Inflammatory macrophage treated with lipopolysaccharide for 1 hour (primary cell): ENCODE measurements at regions not wholly inside any gene's neighbourhood (a gene's known extent, or its start where the extent isn't known, plus 50 kb on each side); places are given as distances from the start of the nearest gene placed in this dataset.
"Not testable (repeated sequence)": the region's sequence is repeated elsewhere in the genome, so short reads cannot be mapped to it uniquely, and the experiment has no call there.

Experiments used
- DNase-seq, 2 donors: peaks; one replicate each; pipeline ENCODE4 v3.0.0-alpha.2; 2020 to 2022

- DNase-seq: no peak
Observed at GRCh38 chr10:44168478-44168877, 216.4 kb downstream of the CXCL12 start.

- DNase-seq: no peak
Observed at GRCh38 chr10:44167752-44168151, 217.1 kb downstream of the CXCL12 start.

- DNase-seq: no peak
Observed at GRCh38 chr10:44166441-44166840, 218.5 kb downstream of the CXCL12 start.

- no peak for DNase-seq
Observed at GRCh38 chr10:44164251-44164956, 220.5 kb downstream of the CXCL12 start.

GRCh38 chr10:44161184-44161583 lies 223.7 kb downstream of the CXCL12 start:
- no peak for DNase-seq

GRCh38 chr10:44157574-44157973 lies 227.3 kb downstream of the CXCL12 start:
- DNase-seq: no peak

- DNase-seq: no peak
Observed at GRCh38 chr10:44154956-44155355, 229.9 kb downstream of the CXCL12 start.

- no peak for DNase-seq
Observed at GRCh38 chr10:44153918-44154670, 230.8 kb downstream of the CXCL12 start.

- DNase-seq: no peak
Observed at GRCh38 chr10:44143556-44143955, 241.3 kb downstream of the CXCL12 start.

GRCh38 chr10:44132361-44133289 lies 252.3 kb downstream of the CXCL12 start:
- no peak for DNase-seq

GRCh38 chr10:44126291-44126717 lies 258.6 kb downstream of the CXCL12 start:
- peak in 1 of 2 donors; percentile 0 for DNase-seq

- no peak for DNase-seq
Observed at GRCh38 chr10:44125879-44126278, 259.0 kb downstream of the CXCL12 start.

GRCh38 chr10:44118500-44118899 lies 266.4 kb downstream of the CXCL12 start:
- DNase-seq: no peak

- DNase-seq: no peak
Observed at GRCh38 chr10:44116474-44116873, 268.4 kb downstream of the CXCL12 start.

- DNase-seq: no peak
Observed at GRCh38 chr10:44115516-44115915, 269.4 kb downstream of the CXCL12 start.

GRCh38 chr10:44114441-44114840 lies 270.5 kb downstream of the CXCL12 start:
- DNase-seq: no peak

GRCh38 chr10:44112280-44112679 lies 272.6 kb downstream of the CXCL12 start:
- not testable (repeated sequence) for DNase-seq

GRCh38 chr10:44105696-44106095 lies 279.2 kb downstream of the CXCL12 start:
- DNase-seq: no peak

GRCh38 chr10:44102726-44103255 lies 282.1 kb downstream of the CXCL12 start:
- no peak for DNase-seq

GRCh38 chr10:44101082-44101481 lies 283.8 kb downstream of the CXCL12 start:
- DNase-seq: no peak

- DNase-seq: no peak
Observed at GRCh38 chr10:44099511-44099910, 285.4 kb downstream of the CXCL12 start.

- DNase-seq: not testable (repeated sequence)
Observed at GRCh38 chr10:44096217-44096616, 288.7 kb downstream of the CXCL12 start.

- no peak for DNase-seq
Observed at GRCh38 chr10:44089671-44090070, 295.2 kb downstream of the CXCL12 start.
